BLaER1 treated with 17β-estradiol and CSF1 and Interleukin-3, amounts not matched to agents 10 nM and 100 nM (cell line): ENCODE measurements at regions not wholly inside any gene's neighbourhood (a gene's known extent, or its start where the extent isn't known, plus 50 kb on each side); places are given as distances from the start of the nearest gene placed in this dataset.
"Not testable (repeated sequence)": the region's sequence is repeated elsewhere in the genome, so short reads cannot be mapped to it uniquely, and the experiment has no call there.

Experiments
- H3K27ac ChIP-seq, 11 experiments: shearing (Covaris generic); formaldehyde crosslinking; 2 replicates each; pipeline ENCODE4 v1.8.1; 2022
- H3K27me3 ChIP-seq, 11 experiments: shearing (Covaris generic); formaldehyde crosslinking; 2 replicates each; pipeline ENCODE4 v1.8.1; 2022
- H3K36me3 ChIP-seq, 11 experiments: shearing (Covaris generic); formaldehyde crosslinking; 2 replicates each; pipeline ENCODE4 v1.8.1; 2022
- H3K4me1 ChIP-seq, 10 experiments: shearing (Covaris generic); formaldehyde crosslinking; 2 replicates each; pipeline ENCODE4 v1.8.1; 2022
- H3K4me2 ChIP-seq, 11 experiments: shearing (Covaris generic); formaldehyde crosslinking; 2 replicates each; pipeline ENCODE4 v1.8.1; 2022
- H3K4me3 ChIP-seq, 10 experiments: shearing (Covaris generic); formaldehyde crosslinking; 2 replicates each; pipeline ENCODE4 v1.8.1; 2022
- H3K9ac ChIP-seq, 11 experiments: shearing (Covaris generic); formaldehyde crosslinking; 2 replicates each; pipeline ENCODE4 v1.8.1; 2022
- H3K9me3 ChIP-seq, 11 experiments: shearing (Covaris generic); formaldehyde crosslinking; replicated peaks in 1 of 11; 2 replicates each; pipeline ENCODE4 v1.8.1; 2022
- H4K20me1 ChIP-seq, 11 experiments: shearing (Covaris generic); formaldehyde crosslinking; 2 replicates each; pipeline ENCODE4 v1.8.1; 2022
- Cebpa-rat ChIP-seq, 11 experiments: shearing (Covaris generic); IDR thresholded peaks; 2 replicates each; pipeline ENCODE4 v1.8.1; 2022

- Histone ChIP-seq H3K4me2 (no peak overlapping the region), H3K9ac (no peak overlapping the region), H3K9me3 (peaks cover 5 to 12% (median 9%) of the 10 kb centered on the region in 11 experiments), H3K27me3 (no peaks in the 10 kb centered on the region), H3K4me3 (no peak overlapping the region), H3K27ac (no peak overlapping the region), H3K36me3 (no peaks in the 10 kb centered on the region), H4K20me1 (no peaks in the 10 kb centered on the region; a peak in 1 of 22 replicates), H3K4me1 (peaks cover 0 to 17% (median 9%) of the 10 kb centered on the region in 10 experiments; a peak in 13 of 20 replicates)
- no peak for TF ChIP-seq Cebpa-rat (IDR thresholded peaks at IDR 0.05)
These were observed 172.3 kb upstream of the PPP1R26 start for GRCh38 chr9:135307300-135307699.

GRCh38 chr9:135307919-135308318 lies 171.7 kb upstream of the PPP1R26 start:
- not testable (repeated sequence) for H4K20me1 ChIP-seq, H3K4me3 ChIP-seq, H3K27me3 ChIP-seq, H3K4me2 ChIP-seq, H3K36me3 ChIP-seq, H3K9ac ChIP-seq, H3K27ac ChIP-seq
- peaks cover 0 to 12% (median 5%) of the 10 kb centered on the region in 10 experiments; a peak in 13 of 20 replicates for H3K4me1 ChIP-seq
- H3K9me3 ChIP-seq, result peaks cover 11 to 18% (median 16%) of the 10 kb centered on the region in 11 experiments

DNA sequence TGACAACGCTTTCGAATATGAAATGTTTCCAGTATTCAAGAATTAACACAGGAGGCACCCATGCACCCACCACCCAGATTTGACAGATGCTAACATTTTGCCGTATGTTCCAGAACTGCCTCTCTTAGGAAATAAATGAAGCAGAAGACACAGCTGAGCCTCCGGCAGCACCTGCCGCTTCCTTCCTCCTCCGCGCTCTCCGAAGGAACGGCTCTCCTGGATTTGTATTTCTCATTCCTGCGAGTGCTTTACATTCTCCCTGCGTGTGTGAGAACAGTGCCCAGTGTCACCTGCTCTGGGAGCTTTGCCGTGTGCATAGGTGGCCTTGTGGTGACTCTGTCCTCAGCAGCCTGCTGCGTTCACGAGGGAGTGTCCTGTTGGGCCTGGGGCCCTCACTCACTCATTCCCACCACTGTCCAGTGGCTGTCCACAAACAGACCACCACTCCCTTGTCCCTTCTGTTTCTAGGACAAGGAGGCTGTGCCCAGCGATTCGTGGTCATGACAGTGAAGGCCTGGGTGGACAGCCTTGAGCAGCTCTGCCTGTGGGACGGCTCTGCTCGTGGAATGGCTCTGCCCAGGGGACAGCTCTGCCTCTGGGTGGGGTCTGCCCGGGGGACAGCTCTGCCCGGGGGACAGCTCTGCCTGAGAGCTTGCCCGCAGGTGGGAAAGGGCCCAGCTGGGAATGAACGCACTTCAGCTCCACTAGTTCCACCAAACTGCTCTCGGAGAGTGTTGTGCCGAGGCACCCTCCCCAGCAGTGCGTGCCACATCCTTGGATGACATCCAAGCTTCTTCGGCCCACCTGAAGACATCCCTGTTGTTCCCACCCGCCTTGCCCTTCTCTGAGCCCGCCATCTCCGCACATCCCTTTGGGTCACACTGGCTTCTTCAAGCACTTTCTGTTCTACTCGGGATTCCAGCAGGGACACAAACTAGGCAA lies 170.5 kb upstream of the PPP1R26 start:
- peaks cover 21 to 29% (median 24%) of the 10 kb centered on the region in 11 experiments for H3K9me3 ChIP-seq
- H3K27me3 ChIP-seq, result no peaks in the 10 kb centered on the region
- no peaks in the 10 kb centered on the region; a peak in 1 of 22 replicates for H4K20me1 ChIP-seq
- H3K27ac ChIP-seq, result no peak overlapping the region
- no peak for TF ChIP-seq Cebpa-rat (IDR thresholded peaks at IDR 0.05)
- H3K4me2 ChIP-seq, result no peak overlapping the region
- no peak overlapping the region for H3K4me3 ChIP-seq
- H3K36me3 ChIP-seq, result no peaks in the 10 kb centered on the region
- H3K4me1 ChIP-seq, result peaks cover 0 to 5% (median 0%) of the 10 kb centered on the region in 10 experiments; a peak in 2 of 20 replicates
- no peak overlapping the region for H3K9ac ChIP-seq

GRCh38 chr9:135309763-135310125 lies 169.8 kb upstream of the PPP1R26 start:
- Histone ChIP-seq H4K20me1 (no peaks in the 10 kb centered on the region; a peak in 1 of 22 replicates), H3K9ac (no peak overlapping the region), H3K4me3 (no peak overlapping the region), H3K27me3 (no peaks in the 10 kb centered on the region), H3K4me1 (peaks cover 0 to 5% (median 0%) of the 10 kb centered on the region in 10 experiments; a peak in 2 of 20 replicates), H3K27ac (no peak overlapping the region), H3K9me3 (peaks cover 21 to 29% (median 24%) of the 10 kb centered on the region in 11 experiments), H3K36me3 (no peaks in the 10 kb centered on the region), H3K4me2 (no peak overlapping the region)
- TF ChIP-seq Cebpa-rat (IDR thresholded peaks at IDR 0.05), result no peak

- H3K4me2 ChIP-seq, result no peak overlapping the region
- no peaks in the 10 kb centered on the region for H3K27me3 ChIP-seq
- no peak overlapping the region for H3K27ac ChIP-seq
- H3K4me3 ChIP-seq, result no peak overlapping the region
- H4K20me1 ChIP-seq, result no peaks in the 10 kb centered on the region; a peak in 1 of 22 replicates
- no peak for TF ChIP-seq Cebpa-rat (IDR thresholded peaks at IDR 0.05)
- no peak overlapping the region for H3K9ac ChIP-seq
- H3K9me3 ChIP-seq, result peaks cover 21 to 29% (median 24%) of the 10 kb centered on the region in 11 experiments
- peaks cover 0 to 5% (median 0%) of the 10 kb centered on the region in 10 experiments; a peak in 2 of 20 replicates for H3K4me1 ChIP-seq
- no peaks in the 10 kb centered on the region for H3K36me3 ChIP-seq
These were observed 169.4 kb upstream of the PPP1R26 start for GRCh38 chr9:135310134-135310533.

- H3K36me3 ChIP-seq, result no peaks in the 10 kb centered on the region
- H3K4me3 ChIP-seq, result no peak overlapping the region
- H4K20me1 ChIP-seq, result no peaks in the 10 kb centered on the region
- no peak overlapping the region for H3K4me2 ChIP-seq
- H3K27ac ChIP-seq, result no peak overlapping the region
- no peak overlapping the region for H3K9ac ChIP-seq
- H3K9me3 ChIP-seq, result peaks cover 21 to 29% (median 24%) of the 10 kb centered on the region in 11 experiments
- H3K27me3 ChIP-seq, result no peaks in the 10 kb centered on the region
- no peak for TF ChIP-seq Cebpa-rat (IDR thresholded peaks at IDR 0.05)
- no peaks in the 10 kb centered on the region for H3K4me1 ChIP-seq
These were observed 164.0 kb upstream of the PPP1R26 start for GRCh38 chr9:135315572-135315971.

- H3K9ac ChIP-seq, result no peak overlapping the region
- TF ChIP-seq Cebpa-rat (IDR thresholded peaks at IDR 0.05), result no peak
These were observed 159.3 kb upstream of the PPP1R26 start for GRCh38 chr9:135320331-135320730.

GRCh38 chr9:135320943-135321342 lies 158.6 kb upstream of the PPP1R26 start:
- no peaks in the 10 kb centered on the region for H3K36me3 ChIP-seq
- H4K20me1 ChIP-seq, result no peaks in the 10 kb centered on the region
- no peak overlapping the region for H3K4me2 ChIP-seq
- no peak overlapping the region for H3K4me3 ChIP-seq
- H3K9me3 ChIP-seq, result no peaks in the 10 kb centered on the region
- H3K27ac ChIP-seq, result no peak overlapping the region
- H3K4me1 ChIP-seq, result no peaks in the 10 kb centered on the region
- no peak for TF ChIP-seq Cebpa-rat (IDR thresholded peaks at IDR 0.05)
- no peaks in the 10 kb centered on the region for H3K27me3 ChIP-seq
- H3K9ac ChIP-seq, result no peak overlapping the region

More at GRCh38 chr9:135320331-135320730, 159.3 kb upstream of the PPP1R26 start:
- H3K27ac ChIP-seq, result no peak overlapping the region
- no peak overlapping the region for H3K4me2 ChIP-seq
- no peaks in the 10 kb centered on the region for H3K9me3 ChIP-seq
- no peaks in the 10 kb centered on the region for H3K4me1 ChIP-seq
- H3K27me3 ChIP-seq, result no peaks in the 10 kb centered on the region
- no peaks in the 10 kb centered on the region for H3K36me3 ChIP-seq
- H4K20me1 ChIP-seq, result no peaks in the 10 kb centered on the region
- H3K4me3 ChIP-seq, result no peak overlapping the region

DNA sequence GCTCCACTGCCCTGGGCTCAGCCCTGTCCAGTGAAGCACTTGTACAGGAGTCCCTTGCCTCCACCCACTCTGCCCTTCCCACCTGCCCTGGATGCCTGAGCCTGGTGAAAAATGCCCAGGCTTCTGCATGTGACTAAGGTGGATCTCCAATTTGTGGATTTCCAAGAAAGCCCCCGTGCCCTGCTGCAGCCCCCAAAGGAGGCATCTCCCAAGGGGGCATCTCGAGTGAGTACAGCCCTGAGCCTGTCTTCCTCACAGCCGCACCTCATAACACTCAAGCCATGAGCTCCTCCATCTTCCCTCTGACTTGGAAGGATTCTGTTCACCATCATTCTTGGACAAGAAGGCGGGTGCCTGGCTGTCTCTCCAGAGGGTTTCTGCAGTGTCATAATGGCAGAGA lies 158.0 kb upstream of the PPP1R26 start:
- Histone ChIP-seq H3K27me3 (no peaks in the 10 kb centered on the region), H3K36me3 (no peaks in the 10 kb centered on the region), H3K27ac (no peak overlapping the region), H3K9me3 (no peaks in the 10 kb centered on the region), H3K4me3 (no peak overlapping the region), H3K9ac (no peak overlapping the region), H3K4me1 (no peaks in the 10 kb centered on the region), H3K4me2 (no peak overlapping the region), H4K20me1 (no peaks in the 10 kb centered on the region)
- TF ChIP-seq Cebpa-rat (IDR thresholded peaks at IDR 0.05), result no peak
